Body of pancreas (tissue), 4 donors: ENCODE measurements at regions not wholly inside any gene's neighbourhood (a gene's known extent, or its start where the extent isn't known, plus 50 kb on each side); places are given as distances from the start of the nearest gene placed in this dataset.

Experiments used
- ATAC-seq: fragments of 150-250 bp; one replicate; pipeline ENCODE4 v1.9.1; 2016
- DNase-seq, 4 donors: peaks; one replicate each; pipeline ENCODE4 v3.0.0-alpha.2; 2019
- H3K27ac ChIP-seq, 4 donors: fragments of 200-600 bp; sonication (generic); 1 replicate in 3 of 4; 2 replicates in 1 of 4; pipeline versions ENCODE4 v1.5.1 to v1.6.1; 2016 to 2019; ENCODE audit warnings: mild to moderate bottlenecking in 1 of 4, mixed read lengths in 1 of 4, moderate library complexity in 1 of 4
- H3K27me3 ChIP-seq, 2 donors: fragments of 200-600 bp; sonication (generic); one replicate each; pipeline ENCODE4 v1.6.0; 2016; ENCODE audit warnings: mild to moderate bottlenecking in 1 of 2
- H3K36me3 ChIP-seq, 2 donors: fragments of 200-600 bp; sonication (generic); replicated peaks in 1 of 2; 2 replicates each; pipeline ENCODE4 v1.5.1; 2016; ENCODE audit warnings: low read depth in 2 of 2; ENCODE audit not compliant: insufficient read depth in 1 of 2
- H3K4me1 ChIP-seq: fragments of 200-600 bp; sonication (generic); one replicate; pipeline ENCODE4 v1.6.0; 2016
- H3K4me3 ChIP-seq, 2 donors: fragments of 200-600 bp; sonication (generic); 1 replicate in 1 of 2; 2 replicates in 1 of 2; pipeline ENCODE4 v1.5.1; 2016 to 2019
- H3K9me3 ChIP-seq, 3 donors: fragments of 200-600 bp; sonication (generic); 1 replicate in 2 of 3; 2 replicates in 1 of 3; pipeline ENCODE4 v1.5.1; 2016
- CTCF ChIP-seq, 7 experiments: fragments of 450-650 bp in 4 of 7; fragments of 200-600 bp in 3 of 7; sonication (generic) in 3 of 7; IDR thresholded peaks; one replicate each; pipeline ENCODE4 v1.5.1; 2016 to 2019; ENCODE audit warnings: antibody characterized with exemption in 7 of 7
- POLR2A ChIP-seq, 3 donors: fragments of 450-650 bp; IDR thresholded peaks; one replicate each; pipeline ENCODE4 v1.6.1; 2016; ENCODE audit warnings: antibody characterized with exemption in 3 of 3, mild to moderate bottlenecking in 2 of 3
- WGBS, 2 donors: methylation state at CpG; one replicate each; pipeline ENCODE4 v1.1.5; 2017; 5-methylcytosine and 5-hydroxymethylcytosine counted together
- intact Hi-C: fragments of 100-400 bp; cut with DNase I; formaldehyde crosslinking; loops from one replicate; pipeline ENCODE4 v1.15.1; 2023

DNA sequence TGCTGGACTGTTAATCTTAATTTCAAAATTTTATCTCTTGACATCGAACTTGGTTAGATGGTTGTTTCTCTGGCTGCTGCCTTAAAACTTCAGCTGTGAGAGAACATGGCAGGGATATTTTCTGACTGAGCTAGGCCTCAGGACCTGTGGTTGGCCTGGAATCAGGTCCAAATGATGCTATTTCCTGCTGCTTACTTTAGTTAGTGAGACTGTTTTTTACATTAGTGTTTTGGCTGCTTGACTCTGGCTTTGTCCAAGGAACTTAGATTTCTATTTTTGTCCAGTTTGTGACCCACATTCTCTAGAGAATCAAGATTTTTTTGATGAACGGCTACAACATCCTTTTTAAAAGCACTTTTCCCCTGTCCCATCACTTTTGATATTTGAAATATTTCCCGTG is 497.9 kb upstream of the SGO1 start:
- no peaks in the 10 kb centered on the region for H3K9me3 ChIP-seq
- no peaks in the 10 kb centered on the region for H3K27me3 ChIP-seq
- H3K27ac ChIP-seq, result no peak overlapping the region
- peak in 1 of 4 donors; percentile 10 for DNase-seq
- no peaks in the 10 kb centered on the region for H3K36me3 ChIP-seq
- intact Hi-C loops, result no loop called here
- TF ChIP-seq CTCF (IDR thresholded peaks at IDR 0.05) (no peak), POLR2A (IDR thresholded peaks at IDR 0.05) (no peak)
- no peaks in the 10 kb centered on the region for H3K4me1 ChIP-seq
- no peak for ATAC-seq
- no peak overlapping the region for H3K4me3 ChIP-seq
- WGBS, 2 donors, result 56 to 61% methylated on average over 3 of the region's 3 CpGs

GRCh38 chr3:20682573-20682972 is 496.6 kb upstream of the SGO1 start:
- Histone ChIP-seq H3K27me3 (no peaks in the 10 kb centered on the region), H3K36me3 (no peaks in the 10 kb centered on the region), H3K4me3 (no peak overlapping the region), H3K27ac (no peak overlapping the region), H3K9me3 (no peaks in the 10 kb centered on the region), H3K4me1 (no peaks in the 10 kb centered on the region)
- no peak for ATAC-seq
- intact Hi-C loops, result no loop called here
- no peak for TF ChIP-seq POLR2A (IDR thresholded peaks at IDR 0.05)
- no peak for TF ChIP-seq CTCF (IDR thresholded peaks at IDR 0.05)
- WGBS, 2 donors, result 64 to 80% methylated on average over 5 of the region's 5 CpGs
- DNase-seq, result no peak

DNA sequence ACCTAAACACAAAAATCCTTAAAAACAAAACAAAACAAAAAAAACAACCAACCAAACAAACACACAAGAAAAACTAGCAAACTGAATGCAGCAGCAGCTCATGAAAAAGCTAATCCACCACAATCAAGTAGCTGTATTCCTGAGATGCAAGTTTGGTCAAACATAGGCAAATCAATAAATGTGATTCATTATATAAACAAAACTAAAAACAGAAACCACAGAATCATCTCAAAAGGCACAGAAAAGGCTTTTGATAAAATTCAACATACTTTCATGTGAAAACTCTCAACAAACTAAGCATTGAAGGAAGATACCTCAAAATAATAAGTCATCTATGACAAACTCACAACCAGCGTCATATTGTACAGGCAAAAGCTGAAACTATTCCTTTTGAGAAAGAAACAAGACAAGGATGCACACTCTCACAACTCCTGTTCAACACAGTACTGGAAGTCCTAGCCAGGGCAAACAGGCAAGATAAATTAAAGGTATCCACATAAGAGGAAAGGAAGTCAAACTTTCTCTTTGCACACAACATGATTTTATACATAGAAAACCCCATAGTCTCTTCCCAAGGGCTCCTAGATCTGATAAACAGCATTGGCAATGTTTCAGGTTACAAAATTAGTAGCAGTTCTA is 495.1 kb upstream of the SGO1 start:
- no peak for DNase-seq
- 55 to 73% methylated on average over 1 of the region's 1 CpG for WGBS, 2 donors
- Histone ChIP-seq H3K9me3 (no peaks in the 10 kb centered on the region), H3K4me3 (no peak overlapping the region), H3K27ac (no peak overlapping the region), H3K36me3 (no peaks in the 10 kb centered on the region), H3K4me1 (no peaks in the 10 kb centered on the region), H3K27me3 (no peaks in the 10 kb centered on the region)
- TF ChIP-seq CTCF (IDR thresholded peaks at IDR 0.05) (no peak), POLR2A (IDR thresholded peaks at IDR 0.05) (no peak)
- ATAC-seq, result no peak
- intact Hi-C loops, result no loop called here

DNA sequence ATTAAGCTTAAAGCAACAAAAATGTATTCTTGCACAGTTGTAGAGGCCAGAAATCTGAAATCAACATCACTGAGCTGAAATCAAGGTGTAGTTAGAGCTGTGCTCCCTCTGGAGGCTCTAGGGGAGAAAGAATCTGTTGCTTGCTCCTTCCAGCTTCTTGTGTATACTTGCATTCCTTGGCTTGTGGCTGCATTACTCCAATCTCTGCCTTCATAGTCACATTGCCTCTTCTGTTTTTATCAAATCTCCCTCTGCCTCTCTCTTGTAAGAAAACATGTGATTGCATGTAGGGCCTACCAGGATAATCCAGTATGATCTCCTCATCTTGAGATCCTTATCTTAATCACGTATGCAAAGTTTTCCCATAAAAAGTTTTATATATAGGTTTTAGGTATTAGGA is 487.9 kb upstream of the SGO1 start:
- Histone ChIP-seq H3K36me3 (no peaks in the 10 kb centered on the region), H3K4me3 (no peak overlapping the region), H3K4me1 (peaks cover 7% of the 10 kb centered on the region), H3K27me3 (no peaks in the 10 kb centered on the region), H3K9me3 (no peaks in the 10 kb centered on the region), H3K27ac (no peak overlapping the region)
- no peak for DNase-seq
- ATAC-seq, result no peak
- intact Hi-C loops, result no loop called here
- TF ChIP-seq CTCF (IDR thresholded peaks at IDR 0.05), result no peak
- no peak for TF ChIP-seq POLR2A (IDR thresholded peaks at IDR 0.05)
- WGBS, 2 donors, result 87 to 88% methylated on average over 1 of the region's 1 CpG

DNA sequence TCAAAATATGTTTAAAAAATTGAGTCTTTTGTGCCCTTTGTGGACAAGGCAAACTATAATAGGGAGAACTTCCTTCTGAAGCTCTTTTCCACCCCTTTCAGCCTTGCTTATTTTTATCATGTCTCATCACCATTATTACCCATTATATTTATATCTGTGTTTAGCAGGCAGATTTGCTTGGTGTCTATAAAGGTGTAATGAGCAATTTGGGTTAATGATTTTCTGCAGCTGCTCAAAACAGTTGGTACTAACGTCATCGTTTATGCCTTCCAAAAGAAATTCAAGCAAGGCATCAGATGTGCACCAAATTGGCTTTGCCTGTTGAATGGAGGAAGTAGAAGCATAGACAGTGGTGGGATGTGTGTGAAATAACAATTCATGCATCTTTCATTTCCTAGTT is 483.7 kb upstream of the SGO1 start:
- peaks cover 7% of the 10 kb centered on the region for H3K4me1 ChIP-seq
- H3K27ac ChIP-seq, result peak overlapping the region in 1 of 4 donors; percentile 64
- no peaks in the 10 kb centered on the region for H3K27me3 ChIP-seq
- H3K36me3 ChIP-seq, result no peaks in the 10 kb centered on the region
- ATAC-seq, result no peak
- no peak for DNase-seq
- intact Hi-C loops, result no loop called here
- 16% methylated on average over 2 of the region's 2 CpGs for WGBS, 2 donors
- TF ChIP-seq POLR2A (IDR thresholded peaks at IDR 0.05) (no peak), CTCF (IDR thresholded peaks at IDR 0.05) (no peak)
- H3K9me3 ChIP-seq, result no peaks in the 10 kb centered on the region
- no peak overlapping the region for H3K4me3 ChIP-seq
